Amygdala (tissue), 56 donors: ENCODE measurements at regions not wholly inside any gene's neighbourhood (a gene's known extent, or its start where the extent isn't known, plus 50 kb on each side); places are given as distances from the start of the nearest gene placed in this dataset.

Experiments used
- DNase-seq, 56 donors: peaks; one replicate each; lab custom pipeline; 2025; lab: John Stamatoyannopoulos, UW

- no peak for DNase-seq
These were observed 166.7 kb downstream of the CDH26 start for GRCh38 chr20:60124776-60125381.

- DNase-seq = no peak
These were observed 167.3 kb downstream of the CDH26 start for GRCh38 chr20:60125513-60125912.

- no peak for DNase-seq
These were observed 168.8 kb downstream of the CDH26 start for GRCh38 chr20:60126975-60127374.

- DNase-seq = no peak
These were observed 173.2 kb downstream of the CDH26 start for GRCh38 chr20:60131375-60131774.

- no peak for DNase-seq
These were observed 174.1 kb downstream of the CDH26 start for GRCh38 chr20:60132162-60132826.

- DNase-seq = no peak
These were observed 174.8 kb downstream of the CDH26 start for GRCh38 chr20:60132827-60133670.

- DNase-seq = no peak
These were observed 177.1 kb downstream of the CDH26 start for GRCh38 chr20:60135276-60135675.

- DNase-seq = no peak
These were observed 178.6 kb downstream of the CDH26 start for GRCh38 chr20:60136645-60137401.

- DNase-seq = no peak
These were observed 179.5 kb downstream of the CDH26 start for GRCh38 chr20:60137657-60138245.

GRCh38 chr20:60138256-60139220 lies 180.3 kb downstream of the CDH26 start:
- peak in 13 of 56 donors; percentile 7 to 38 (median 25) for DNase-seq

GRCh38 chr20:60139663-60140446 lies 181.6 kb downstream of the CDH26 start:
- DNase-seq = no peak

- no peak for DNase-seq
These were observed 184.4 kb downstream of the CDH26 start for GRCh38 chr20:60142587-60142986.

- DNase-seq = no peak
These were observed 185.1 kb downstream of the CDH26 start for GRCh38 chr20:60143261-60143842.

GRCh38 chr20:60144404-60144803 lies 186.2 kb downstream of the CDH26 start:
- no peak for DNase-seq

- DNase-seq = no peak
These were observed 186.8 kb downstream of the CDH26 start for GRCh38 chr20:60144974-60145527.

GRCh38 chr20:60147004-60147403 lies 188.8 kb downstream of the CDH26 start:
- no peak for DNase-seq

GRCh38 chr20:60148885-60149284 lies 190.7 kb downstream of the CDH26 start:
- DNase-seq = no peak

GRCh38 chr20:60152792-60153191 lies 194.6 kb downstream of the CDH26 start:
- no peak for DNase-seq
